ENCODE measurements at regions not wholly inside any gene's neighbourhood (a gene's known extent, or its start where the extent isn't known, plus 50 kb on each side); places are given as distances from the start of the nearest gene placed in this dataset.

DNA sequence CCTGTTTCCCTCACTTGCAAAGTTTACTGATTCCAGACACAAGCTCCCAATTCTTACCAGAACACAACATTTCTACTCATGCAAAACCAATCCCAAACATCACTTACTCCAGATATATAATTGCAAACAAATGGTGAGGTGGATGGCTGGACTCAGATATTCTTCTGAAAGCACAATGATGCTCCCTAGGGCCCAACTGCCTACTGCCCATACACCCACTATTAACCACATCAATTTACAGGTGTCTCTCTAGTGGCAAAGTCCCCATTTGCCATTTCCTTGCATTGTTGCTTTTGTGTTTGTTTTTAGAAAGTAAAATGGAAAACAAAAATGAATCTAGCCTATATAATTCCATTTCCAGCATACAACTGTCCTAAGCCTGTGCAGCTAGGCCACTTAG lies 320.9 kb upstream of the PRDM1 start:
- intact Hi-C loops (cut with micrococcal nuclease), result no loop called here
- H3K4me1 ChIP-seq, result no peaks in the 10 kb centered on the region
- no peak overlapping the region for H3K27ac ChIP-seq (replicated peaks)
- no peaks in the 10 kb centered on the region for H3K27me3 ChIP-seq (ENCODE audit: low read depth)
- H3K9me3 ChIP-seq (replicated peaks), result no peaks in the 10 kb centered on the region
- no peak for TF ChIP-seq CTCF (IDR thresholded peaks at IDR 0.05; ENCODE audit: borderline replicate concordance)
- no peak for DNase-seq
- no peak overlapping the region for H3K4me3 ChIP-seq
- H3K36me3 ChIP-seq, result no peaks in the 10 kb centered on the region

GRCh38 chr6:105764315-105764714 lies 321.8 kb upstream of the PRDM1 start:
- H3K4me1 ChIP-seq, result no peaks in the 10 kb centered on the region
- H3K27ac ChIP-seq (replicated peaks), result no peak overlapping the region
- H3K27me3 ChIP-seq (ENCODE audit: low read depth), result no peaks in the 10 kb centered on the region
- no peak for DNase-seq
- H3K9me3 ChIP-seq (replicated peaks), result no peaks in the 10 kb centered on the region
- intact Hi-C loops (cut with micrococcal nuclease), result no loop called here
- no peak overlapping the region for H3K4me3 ChIP-seq
- no peaks in the 10 kb centered on the region for H3K36me3 ChIP-seq
- TF ChIP-seq CTCF (IDR thresholded peaks at IDR 0.05; ENCODE audit: borderline replicate concordance), result no peak

- no peaks in the 10 kb centered on the region for H3K36me3 ChIP-seq
- DNase-seq, result no peak
- intact Hi-C loops (cut with micrococcal nuclease), result no loop called here
- H3K4me1 ChIP-seq, result no peaks in the 10 kb centered on the region
- TF ChIP-seq CTCF (IDR thresholded peaks at IDR 0.05; ENCODE audit: borderline replicate concordance), result no peak
- H3K4me3 ChIP-seq, result no peak overlapping the region
- H3K9me3 ChIP-seq (replicated peaks), result no peaks in the 10 kb centered on the region
- H3K27ac ChIP-seq (replicated peaks), result no peak overlapping the region
- no peaks in the 10 kb centered on the region for H3K27me3 ChIP-seq (ENCODE audit: low read depth)
These were observed 322.3 kb upstream of the PRDM1 start for GRCh38 chr6:105763866-105764265.

GRCh38 chr6:105760746-105761145 lies 325.4 kb upstream of the PRDM1 start:
- no peak overlapping the region for H3K27ac ChIP-seq (replicated peaks)

DNA sequence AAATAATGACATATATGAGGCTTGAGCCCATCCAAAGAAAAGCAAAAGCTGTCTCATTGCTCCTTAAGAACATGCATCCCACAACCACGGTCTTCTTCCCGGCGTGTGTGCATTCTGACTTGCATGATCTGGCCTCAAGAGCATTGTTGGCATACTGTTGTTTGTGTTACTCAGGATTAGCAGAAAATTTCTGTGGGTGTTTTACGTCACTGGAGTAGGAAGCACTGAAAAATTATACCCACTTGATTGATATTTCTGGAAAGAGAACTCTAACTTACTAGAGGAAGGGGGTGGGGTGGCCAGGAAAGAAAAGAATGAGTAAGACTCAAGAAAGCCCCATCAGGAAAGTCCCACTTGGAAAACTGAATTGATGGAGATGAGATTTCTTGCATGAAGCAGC lies 326.2 kb upstream of the PRDM1 start:
- no peaks in the 10 kb centered on the region for H3K4me1 ChIP-seq
- no peak for DNase-seq
- intact Hi-C loops (cut with micrococcal nuclease), result no loop called here
- no peaks in the 10 kb centered on the region for H3K27me3 ChIP-seq (ENCODE audit: low read depth)
- no peak overlapping the region for H3K4me3 ChIP-seq
- TF ChIP-seq CTCF (IDR thresholded peaks at IDR 0.05; ENCODE audit: borderline replicate concordance), result no peak
- no peaks in the 10 kb centered on the region for H3K36me3 ChIP-seq
- no peak overlapping the region for H3K27ac ChIP-seq (replicated peaks)
- no peaks in the 10 kb centered on the region for H3K9me3 ChIP-seq (replicated peaks)

More at GRCh38 chr6:105760746-105761145, 325.4 kb upstream of the PRDM1 start:
- no peak for TF ChIP-seq CTCF (IDR thresholded peaks at IDR 0.05; ENCODE audit: borderline replicate concordance)
- H3K4me3 ChIP-seq, result no peak overlapping the region
- H3K9me3 ChIP-seq (replicated peaks), result no peaks in the 10 kb centered on the region
- intact Hi-C loops (cut with micrococcal nuclease), result no loop called here
- H3K36me3 ChIP-seq, result no peaks in the 10 kb centered on the region
- no peaks in the 10 kb centered on the region for H3K27me3 ChIP-seq (ENCODE audit: low read depth)
- no peaks in the 10 kb centered on the region for H3K4me1 ChIP-seq
- no peak for DNase-seq

DNA sequence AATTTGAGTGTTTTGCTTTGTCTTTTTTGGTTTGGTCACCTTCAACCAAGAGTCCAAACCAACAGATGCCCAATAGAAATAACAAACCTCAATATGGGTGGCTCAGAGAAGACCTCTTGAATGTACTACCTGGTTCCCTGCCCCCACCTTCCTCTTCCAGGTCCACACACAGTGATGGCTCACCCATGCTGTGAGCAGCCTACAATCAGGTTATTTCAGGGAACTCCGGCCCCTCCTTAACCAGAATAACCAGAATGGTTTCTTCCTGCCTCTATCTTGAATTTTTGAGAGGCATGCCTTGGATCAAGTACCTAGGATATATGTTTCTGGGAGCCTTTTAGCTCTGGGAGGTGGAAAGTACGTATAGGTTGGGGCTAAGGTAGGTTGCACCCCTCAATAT lies 327.1 kb upstream of the PRDM1 start:
- no peak overlapping the region for H3K27ac ChIP-seq (replicated peaks)
- H3K4me1 ChIP-seq, result no peaks in the 10 kb centered on the region
- no peaks in the 10 kb centered on the region for H3K36me3 ChIP-seq
- H3K9me3 ChIP-seq (replicated peaks), result no peaks in the 10 kb centered on the region
- no peaks in the 10 kb centered on the region for H3K27me3 ChIP-seq (ENCODE audit: low read depth)
- no peak for DNase-seq
- H3K4me3 ChIP-seq, result no peak overlapping the region
- no peak for TF ChIP-seq CTCF (IDR thresholded peaks at IDR 0.05; ENCODE audit: borderline replicate concordance)
- intact Hi-C loops (cut with micrococcal nuclease), result no loop called here

All from left ventricle myocardium inferior (tissue), 1 donor.